Omental fat pad (tissue), 3 donors: ENCODE measurements at regions not wholly inside any gene's neighbourhood (a gene's known extent, or its start where the extent isn't known, plus 50 kb on each side); places are given as distances from the start of the nearest gene placed in this dataset.

Experiments
- ATAC-seq: fragments of 150-250 bp; one replicate; pipeline ENCODE4 v1.9.1; 2016; ENCODE audit warnings: mild to moderate bottlenecking, moderate library complexity; ENCODE audit not compliant: low FRiP score
- DNase-seq: peaks from one replicate; pipeline ENCODE4 v3.0.0-alpha.2; 2019; ENCODE audit warnings: low spot score
- CTCF ChIP-seq, 3 donors: fragments of 450-650 bp; IDR thresholded peaks; one replicate each; pipeline ENCODE4 v1.5.1; 2016 to 2017; ENCODE audit warnings: antibody characterized with exemption in 3 of 3, mild to moderate bottlenecking in 3 of 3, moderate library complexity in 2 of 3

- no peak for ATAC-seq
- TF ChIP-seq CTCF (IDR thresholded peaks at IDR 0.05): no peak
Measured at GRCh38 chr11:79919350-79919749, 478.5 kb upstream of the TENM4 start.

GRCh38 chr11:79918846-79919245 is 478.0 kb upstream of the TENM4 start:
- DNase-seq (no peak), ATAC-seq (no peak)
- no peak for TF ChIP-seq CTCF (IDR thresholded peaks at IDR 0.05)

More at GRCh38 chr11:79919350-79919749, 478.5 kb upstream of the TENM4 start:
- no peak for DNase-seq

GRCh38 chr11:79906164-79906563 is 465.3 kb upstream of the TENM4 start:
- DNase-seq: no peak
- TF ChIP-seq CTCF (IDR thresholded peaks at IDR 0.05): no peak
- ATAC-seq: no peak

GRCh38 chr11:79902493-79902892 is 461.7 kb upstream of the TENM4 start:
- no peak for TF ChIP-seq CTCF (IDR thresholded peaks at IDR 0.05)
- ATAC-seq (no peak), DNase-seq (no peak)

GRCh38 chr11:79897896-79898295 is 457.1 kb upstream of the TENM4 start:
- DNase-seq (no peak), ATAC-seq (no peak)
- no peak for TF ChIP-seq CTCF (IDR thresholded peaks at IDR 0.05)

GRCh38 chr11:79896258-79896657 is 455.4 kb upstream of the TENM4 start:
- DNase-seq (no peak), ATAC-seq (no peak)
- TF ChIP-seq CTCF (IDR thresholded peaks at IDR 0.05): no peak

GRCh38 chr11:79894111-79894510 is 453.3 kb upstream of the TENM4 start:
- DNase-seq (no peak), ATAC-seq (no peak)
- TF ChIP-seq CTCF (IDR thresholded peaks at IDR 0.05): no peak
